Endothelial cell (in vitro differentiated cells): ENCODE measurements at regions not wholly inside any gene's neighbourhood (a gene's known extent, or its start where the extent isn't known, plus 50 kb on each side); places are given as distances from the start of the nearest gene placed in this dataset.
"Not testable (repeated sequence)": the region's sequence is repeated elsewhere in the genome, so short reads cannot be mapped to it uniquely, and the experiment has no call there.

Source experiments
- DNase-seq: peaks from one replicate; pipeline ENCODE4 v3.0.0; 2021; ENCODE audit warnings: low spot score
- H3K27ac Mint-ChIP-seq: one replicate; pipeline ENCODE4 v1.8.0; 2021; ENCODE audit warnings: mixed read lengths, inconsistent platforms; ENCODE audit not compliant: unreplicated experiment
- H3K27me3 Mint-ChIP-seq: one replicate; pipeline ENCODE4 v1.8.0; 2021; ENCODE audit warnings: mild to moderate bottlenecking, moderate library complexity, mixed read lengths, inconsistent platforms; ENCODE audit not compliant: unreplicated experiment
- H3K36me3 Mint-ChIP-seq: one replicate; pipeline ENCODE4 v1.8.0; 2021; ENCODE audit warnings: mild to moderate bottlenecking, low read depth, mixed read lengths, inconsistent platforms; ENCODE audit not compliant: unreplicated experiment
- H3K4me1 Mint-ChIP-seq: one replicate; pipeline ENCODE4 v1.8.0; 2021; ENCODE audit warnings: mild to moderate bottlenecking, mixed read lengths, inconsistent platforms; ENCODE audit not compliant: unreplicated experiment
- H3K4me3 Mint-ChIP-seq: one replicate; pipeline ENCODE4 v1.8.0; 2021; ENCODE audit warnings: mild to moderate bottlenecking, mixed read lengths, inconsistent platforms; ENCODE audit not compliant: unreplicated experiment
- H3K9me3 Mint-ChIP-seq: one replicate; pipeline ENCODE4 v1.8.0; 2021; ENCODE audit warnings: mixed read lengths, inconsistent platforms; ENCODE audit not compliant: unreplicated experiment
- CTCF ChIP-seq: fragments of 200-600 bp; sonication (generic); IDR thresholded peaks from one replicate; pipeline ENCODE4 v1.5.0; 2021; ENCODE audit warnings: antibody characterized with exemption; ENCODE audit not compliant: unreplicated experiment

DNA sequence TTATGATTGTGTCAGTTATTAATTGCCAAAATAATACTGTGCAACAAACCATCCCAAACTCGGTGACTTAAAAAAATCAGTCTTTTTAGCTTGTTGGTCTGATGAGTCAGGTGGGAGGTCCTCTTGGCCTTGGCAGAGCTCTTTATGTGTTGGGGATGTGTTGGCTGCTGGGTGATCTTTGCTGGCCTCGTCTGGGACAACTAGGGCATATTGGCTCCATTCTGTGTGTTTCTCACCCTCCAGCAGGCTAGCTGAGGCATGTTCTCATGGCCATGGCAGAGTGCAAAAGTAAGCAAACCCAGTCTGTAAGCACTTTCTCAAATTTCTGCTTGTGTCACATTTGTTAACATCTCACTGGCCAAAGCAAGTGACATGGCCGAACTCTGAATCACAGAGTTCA lies 251.6 kb downstream of the RPLP1 start:
- Mint-ChIP-seq H3K27ac (no peak overlapping the region), H3K4me1 (peaks cover 3% of the 10 kb centered on the region), H3K36me3 (peaks cover 3% of the 10 kb centered on the region), H3K9me3 (peaks cover 7% of the 10 kb centered on the region), H3K4me3 (no peak overlapping the region), H3K27me3 (no peaks in the 10 kb centered on the region)
- no peak for DNase-seq
- no peak for TF ChIP-seq CTCF

GRCh38 chr15:69704700-69705099 lies 252.1 kb downstream of the RPLP1 start:
- Mint-ChIP-seq H3K27me3 (no peaks in the 10 kb centered on the region), H3K27ac (no peak overlapping the region), H3K36me3 (peaks cover 7% of the 10 kb centered on the region), H3K9me3 (peaks cover 7% of the 10 kb centered on the region), H3K4me3 (no peak overlapping the region), H3K4me1 (peaks cover 3% of the 10 kb centered on the region)
- TF ChIP-seq CTCF, result no peak
- no peak for DNase-seq

DNA sequence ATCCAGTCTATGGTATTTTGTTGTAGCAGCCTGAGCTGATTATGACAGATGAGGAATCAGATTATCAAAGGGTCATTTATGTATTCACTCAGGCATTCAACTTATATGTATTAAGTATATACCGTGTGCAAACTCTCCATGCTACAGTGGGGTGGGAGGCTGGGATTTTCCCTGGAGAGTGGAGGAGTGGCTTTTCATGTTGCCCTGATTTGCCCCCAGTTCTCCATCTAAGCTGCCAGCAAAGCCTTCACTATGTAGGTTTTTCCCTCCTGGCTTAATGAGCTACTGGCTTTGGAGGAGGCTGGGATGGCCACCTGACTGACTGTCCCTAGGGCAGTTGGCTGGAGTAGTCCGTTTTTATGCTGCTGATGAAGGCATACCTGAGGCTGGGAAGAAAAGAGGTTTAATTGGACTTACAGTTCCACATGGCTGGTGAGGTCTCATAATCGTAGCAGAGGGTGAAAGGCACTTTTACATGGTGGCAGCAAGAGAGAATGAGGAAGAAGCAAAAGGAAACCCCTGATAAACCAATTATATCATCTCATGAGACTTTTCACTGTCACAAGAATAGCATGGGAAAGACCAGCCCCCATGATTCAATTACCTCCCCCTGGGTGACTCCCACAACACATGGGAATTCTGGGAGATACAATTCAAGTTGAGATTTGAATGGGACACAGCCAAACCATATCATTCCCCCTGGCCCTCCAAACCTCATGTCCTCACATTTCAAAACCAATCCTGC lies 253.9 kb downstream of the RPLP1 start:
- H3K27ac Mint-ChIP-seq, result no peak overlapping the region
- DNase-seq, result no peak
- H3K9me3 Mint-ChIP-seq, result peaks cover 7% of the 10 kb centered on the region
- peaks cover 8% of the 10 kb centered on the region for H3K36me3 Mint-ChIP-seq
- TF ChIP-seq CTCF, result no peak
- H3K4me1 Mint-ChIP-seq, result peaks cover 3% of the 10 kb centered on the region
- H3K27me3 Mint-ChIP-seq, result no peaks in the 10 kb centered on the region
- no peak overlapping the region for H3K4me3 Mint-ChIP-seq

DNA sequence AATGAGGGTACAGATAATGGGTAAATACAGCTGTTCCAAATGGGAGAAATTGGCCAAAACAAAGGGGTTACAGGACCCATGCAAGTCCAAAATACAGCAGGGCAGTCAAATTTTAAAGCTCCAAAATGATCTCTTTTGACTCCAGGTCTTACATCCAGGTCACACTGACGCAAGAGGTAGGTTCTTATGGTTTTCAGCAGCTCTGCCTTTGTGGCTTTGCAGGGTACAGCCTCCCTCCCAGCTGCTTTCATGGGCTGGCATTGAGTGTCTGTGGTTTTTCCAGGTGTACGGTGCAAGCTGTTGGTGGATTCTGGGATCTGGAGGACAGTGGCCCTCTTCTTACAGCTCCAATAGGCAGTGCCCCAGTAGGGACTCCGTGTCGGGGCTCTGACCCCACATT lies 254.6 kb downstream of the RPLP1 start:
- not testable (repeated sequence) for H3K4me1 Mint-ChIP-seq, DNase-seq, H3K27ac Mint-ChIP-seq, H3K27me3 Mint-ChIP-seq, H3K36me3 Mint-ChIP-seq, H3K9me3 Mint-ChIP-seq, H3K4me3 Mint-ChIP-seq

GRCh38 chr15:69708436-69709122 lies 256.0 kb downstream of the RPLP1 start:
- H3K4me3 Mint-ChIP-seq, H3K27ac Mint-ChIP-seq, H3K4me1 Mint-ChIP-seq, H3K27me3 Mint-ChIP-seq, H3K9me3 Mint-ChIP-seq, DNase-seq, H3K36me3 Mint-ChIP-seq: not testable (repeated sequence)

DNA sequence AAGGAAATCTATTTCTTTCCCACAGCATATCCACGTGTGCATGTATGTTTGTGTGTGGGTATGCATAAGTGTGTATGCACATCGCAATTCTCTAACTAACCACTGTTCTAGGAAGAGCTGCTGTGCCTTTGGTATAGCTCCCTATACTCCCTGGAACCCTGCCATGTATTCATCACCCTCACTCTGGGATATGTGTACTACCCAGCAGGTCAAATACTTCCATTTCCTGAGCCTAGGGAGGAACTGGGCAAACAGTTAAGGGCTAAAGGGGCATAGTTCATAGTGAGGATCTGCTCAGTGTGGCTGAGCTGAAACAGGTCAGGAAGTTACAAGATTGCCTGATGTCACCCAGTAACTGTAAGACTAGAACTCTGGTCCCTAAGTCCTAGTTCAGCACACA lies 260.4 kb downstream of the RPLP1 start:
- no peaks in the 10 kb centered on the region for H3K9me3 Mint-ChIP-seq
- H3K27me3 Mint-ChIP-seq, result peaks cover 2% of the 10 kb centered on the region
- no peak for DNase-seq
- H3K4me1 Mint-ChIP-seq, result peaks cover 4% of the 10 kb centered on the region
- no peak overlapping the region for H3K4me3 Mint-ChIP-seq
- peaks cover 8% of the 10 kb centered on the region for H3K36me3 Mint-ChIP-seq
- TF ChIP-seq CTCF, result no peak
- no peak overlapping the region for H3K27ac Mint-ChIP-seq
